LHCN-M2 (cell line): ENCODE measurements at regions not wholly inside any gene's neighbourhood (a gene's known extent, or its start where the extent isn't known, plus 50 kb on each side); places are given as distances from the start of the nearest gene placed in this dataset.

Experiments used
- DNase-seq: peaks from one replicate; pipeline ENCODE4 v3.0.0-alpha.2; 2012; ENCODE audit warnings: low read depth

GRCh38 chr20:60570481-60571277, 612.5 kb downstream of the CDH26 start:
- DNase-seq, result no peak

- no peak for DNase-seq
Observed at GRCh38 chr20:60573003-60573680, 614.9 kb downstream of the CDH26 start.

GRCh38 chr20:60576236-60576635, 618.0 kb downstream of the CDH26 start:
- no peak for DNase-seq

- DNase-seq, result no peak
Observed at GRCh38 chr20:60579941-60580515, 621.8 kb downstream of the CDH26 start.

GRCh38 chr20:60581606-60582115, 623.4 kb downstream of the CDH26 start:
- no peak for DNase-seq

GRCh38 chr20:60583741-60584140, 625.5 kb downstream of the CDH26 start:
- no peak for DNase-seq

GRCh38 chr20:60584221-60584620, 626.0 kb downstream of the CDH26 start:
- DNase-seq, result no peak

- DNase-seq, result no peak
Observed at GRCh38 chr20:60585651-60586050, 627.4 kb downstream of the CDH26 start.

- no peak for DNase-seq
Observed at GRCh38 chr20:60586269-60587050, 628.2 kb downstream of the CDH26 start.

- DNase-seq, result no peak
Observed at GRCh38 chr20:60587986-60588385, 629.8 kb downstream of the CDH26 start.

- no peak for DNase-seq
Observed at GRCh38 chr20:60589623-60590022, 631.4 kb downstream of the CDH26 start.

GRCh38 chr20:60591172-60591799, 633.1 kb downstream of the CDH26 start:
- DNase-seq, result no peak

GRCh38 chr20:60598528-60598927, 640.3 kb downstream of the CDH26 start:
- DNase-seq, result no peak

GRCh38 chr20:60599381-60599780, 641.2 kb downstream of the CDH26 start:
- no peak for DNase-seq

GRCh38 chr20:60600036-60600435, 641.8 kb downstream of the CDH26 start:
- no peak for DNase-seq

GRCh38 chr20:60624066-60624465, 628.0 kb upstream of the CDH4 start:
- no peak for DNase-seq

GRCh38 chr20:60627751-60628565, 624.1 kb upstream of the CDH4 start:
- no peak for DNase-seq

- DNase-seq, result no peak
Observed at GRCh38 chr20:60628749-60629148, 623.3 kb upstream of the CDH4 start.

GRCh38 chr20:60629206-60629605, 622.9 kb upstream of the CDH4 start:
- no peak for DNase-seq

GRCh38 chr20:60630609-60631008, 621.5 kb upstream of the CDH4 start:
- DNase-seq, result no peak
